BJ (cell line): ENCODE measurements at regions not wholly inside any gene's neighbourhood (a gene's known extent, or its start where the extent isn't known, plus 50 kb on each side); places are given as distances from the start of the nearest gene placed in this dataset.

Experiments used
- CTCF ChIA-PET: fragments of 350-600 bp; formaldehyde crosslinking; extraction: SDS; loops from one replicate; lab custom pipeline; 2021; ENCODE audit warnings: antibody characterized with exemption, inconsistent platforms; lab: Yijun Ruan, JAX
- POLR2A ChIA-PET: fragments of 300-600 bp; sonication (Branson Sonifier 250); formaldehyde crosslinking; extraction: SDS; loops from one replicate; lab custom pipeline; 2021; ENCODE audit warnings: antibody characterized with exemption; lab: Charles Lee
- DNase-seq: peaks from one replicate; pipeline ENCODE4 v3.0.0-alpha.2; 2011; ENCODE audit warnings: low read depth
- H3K27me3 ChIP-seq: 2 replicates; pipeline ENCODE4 v1.6.0; 2011; ENCODE audit warnings: low read length; ENCODE audit not compliant: control insufficient read depth, insufficient read depth
- H3K36me3 ChIP-seq: 2 replicates; pipeline ENCODE4 v1.5.1; 2011; ENCODE audit warnings: low read length; ENCODE audit not compliant: control insufficient read depth, insufficient read depth
- H3K4me3 ChIP-seq: 2 replicates; pipeline ENCODE4 v1.5.1; 2011; ENCODE audit warnings: low read depth, mild to moderate bottlenecking, control low read depth, low read length
- TF ChIP-seq, protein P1 (sequence below): IDR thresholded peaks from 2 replicates; pipeline ENCODE4 v1.5.1; 2011; ENCODE audit warnings: low read depth, mild to moderate bottlenecking, control low read depth, inconsistent platforms, low read length, moderate library complexity; ENCODE audit not compliant: insufficient read depth

DNA sequence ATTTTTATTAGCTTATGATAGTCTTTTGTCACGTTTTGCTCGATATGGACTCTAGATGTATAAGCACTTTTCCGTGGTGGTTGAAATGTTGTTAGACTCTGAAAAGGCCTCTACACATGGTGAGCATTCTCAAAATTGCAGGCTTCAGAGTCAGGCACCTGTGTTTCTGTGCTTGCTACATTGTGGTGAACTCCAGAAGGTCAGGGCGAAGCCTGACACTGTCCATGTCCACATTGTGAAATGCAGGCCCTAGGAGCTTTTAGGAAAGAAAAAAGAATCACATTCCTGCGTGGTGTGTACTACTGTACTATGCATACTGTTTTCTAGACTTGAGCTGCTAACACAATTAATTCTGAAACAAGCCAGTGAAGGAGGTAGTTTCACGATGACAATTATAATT, 86.3 kb downstream of the HS3ST1 start:
- H3K36me3 ChIP-seq = no peaks in the 10 kb centered on the region
- ChIA-PET POLR2A (no interaction called here), CTCF (no interaction called here)
- no peak overlapping the region for H3K4me3 ChIP-seq
- TF ChIP-seq, protein P1, sequence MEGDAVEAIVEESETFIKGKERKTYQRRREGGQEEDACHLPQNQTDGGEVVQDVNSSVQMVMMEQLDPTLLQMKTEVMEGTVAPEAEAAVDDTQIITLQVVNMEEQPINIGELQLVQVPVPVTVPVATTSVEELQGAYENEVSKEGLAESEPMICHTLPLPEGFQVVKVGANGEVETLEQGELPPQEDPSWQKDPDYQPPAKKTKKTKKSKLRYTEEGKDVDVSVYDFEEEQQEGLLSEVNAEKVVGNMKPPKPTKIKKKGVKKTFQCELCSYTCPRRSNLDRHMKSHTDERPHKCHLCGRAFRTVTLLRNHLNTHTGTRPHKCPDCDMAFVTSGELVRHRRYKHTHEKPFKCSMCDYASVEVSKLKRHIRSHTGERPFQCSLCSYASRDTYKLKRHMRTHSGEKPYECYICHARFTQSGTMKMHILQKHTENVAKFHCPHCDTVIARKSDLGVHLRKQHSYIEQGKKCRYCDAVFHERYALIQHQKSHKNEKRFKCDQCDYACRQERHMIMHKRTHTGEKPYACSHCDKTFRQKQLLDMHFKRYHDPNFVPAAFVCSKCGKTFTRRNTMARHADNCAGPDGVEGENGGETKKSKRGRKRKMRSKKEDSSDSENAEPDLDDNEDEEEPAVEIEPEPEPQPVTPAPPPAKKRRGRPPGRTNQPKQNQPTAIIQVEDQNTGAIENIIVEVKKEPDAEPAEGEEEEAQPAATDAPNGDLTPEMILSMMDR = no peak
- no peak for DNase-seq
- H3K27me3 ChIP-seq = no peaks in the 10 kb centered on the region

GRCh38 chr4:11341337-11342043, 87.2 kb downstream of the HS3ST1 start:
- Histone ChIP-seq H3K36me3 (no peaks in the 10 kb centered on the region), H3K27me3 (no peaks in the 10 kb centered on the region), H3K4me3 (no peak overlapping the region)
- TF ChIP-seq, protein P1 = no peak
- ChIA-PET CTCF (no interaction called here), POLR2A (no interaction called here)
- no peak for DNase-seq

DNA sequence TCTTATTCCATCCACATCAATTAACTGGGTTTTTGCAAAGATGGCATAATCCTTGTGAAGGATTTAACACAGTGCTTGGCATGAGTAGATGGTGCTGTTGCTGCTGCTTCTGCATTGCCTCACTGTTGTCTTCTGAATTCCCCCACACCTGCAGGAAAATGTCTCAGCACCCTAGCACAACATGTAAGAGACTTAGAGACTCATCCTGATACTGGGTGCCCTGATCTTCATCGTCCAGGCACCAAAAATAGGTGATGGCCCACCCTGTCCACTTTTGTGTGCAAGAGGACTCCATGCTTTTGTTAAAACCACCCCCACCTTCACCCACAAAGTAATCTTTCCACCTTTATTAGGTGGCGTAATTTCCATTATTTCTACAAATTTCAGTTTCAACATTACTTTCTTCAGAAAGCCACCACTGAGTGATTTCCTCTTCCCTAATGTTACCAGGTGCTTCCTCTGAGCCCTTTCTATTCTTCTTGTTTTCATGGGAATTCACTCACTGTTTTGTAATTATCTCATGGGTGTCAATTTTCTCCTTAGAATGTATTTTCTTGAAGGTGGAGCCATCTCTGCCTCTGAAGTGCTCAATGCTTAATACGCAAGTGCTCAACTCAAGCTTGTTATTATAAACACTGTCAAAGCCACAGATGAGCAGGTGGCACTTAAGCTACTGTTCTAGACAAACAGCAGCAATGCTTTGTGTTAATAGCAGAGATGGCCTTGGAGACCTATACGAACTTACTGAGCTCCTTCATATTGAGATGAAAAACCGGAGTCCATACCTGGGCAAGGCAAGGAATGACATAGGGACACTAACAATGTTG, 89.5 kb downstream of the HS3ST1 start:
- ChIA-PET CTCF (no interaction called here), POLR2A (no interaction called here)

GRCh38 chr4:11337287-11337686, 91.4 kb downstream of the HS3ST1 start:
- H3K36me3 ChIP-seq = no peaks in the 10 kb centered on the region
- ChIA-PET CTCF (no interaction called here), POLR2A (no interaction called here)
- no peak for DNase-seq
- H3K27me3 ChIP-seq = no peaks in the 10 kb centered on the region
- H3K4me3 ChIP-seq = no peak overlapping the region
- TF ChIP-seq, protein P1 = no peak

More for the DNA sequence above, 89.5 kb downstream of the HS3ST1 start:
- no peaks in the 10 kb centered on the region for H3K27me3 ChIP-seq
- TF ChIP-seq, protein P1 = no peak
- no peaks in the 10 kb centered on the region for H3K36me3 ChIP-seq
- DNase-seq = no peak
- no peak overlapping the region for H3K4me3 ChIP-seq

DNA sequence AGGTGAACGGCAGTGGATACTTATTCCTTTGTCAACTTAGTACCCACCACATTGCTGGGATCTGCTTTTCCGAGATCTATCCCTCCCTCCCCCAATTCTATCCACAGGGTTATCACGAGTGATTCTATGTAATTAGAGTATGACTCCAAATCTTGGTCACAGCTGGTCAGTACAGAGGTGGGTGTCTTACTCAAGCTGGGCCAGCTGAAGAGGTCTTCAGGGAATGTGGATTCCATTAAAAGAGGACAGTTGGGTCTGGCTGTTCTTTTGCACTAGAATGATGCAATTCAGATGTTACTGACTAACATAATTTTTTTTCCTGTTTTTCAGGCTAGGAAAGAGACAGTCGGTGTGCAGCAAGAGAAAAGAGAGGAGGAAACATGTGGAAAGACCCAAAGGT, 92.3 kb downstream of the HS3ST1 start:
- Histone ChIP-seq H3K36me3 (no peaks in the 10 kb centered on the region), H3K27me3 (no peaks in the 10 kb centered on the region), H3K4me3 (no peak overlapping the region)
- DNase-seq = no peak
- ChIA-PET CTCF (no interaction called here), POLR2A (no interaction called here)
- TF ChIP-seq, protein P1 = no peak
